GM23248 (cell line): ENCODE measurements at regions not wholly inside any gene's neighbourhood (a gene's known extent, or its start where the extent isn't known, plus 50 kb on each side); places are given as distances from the start of the nearest gene placed in this dataset.

Experiments used
- EZH2 ChIP-seq: fragments of 200-600 bp; sonication (generic); IDR thresholded peaks from 2 replicates; pipeline ENCODE4 v1.6.1; 2018; ENCODE audit warnings: antibody characterized with exemption, mild to moderate bottlenecking; ENCODE audit not compliant: insufficient read depth, poor library complexity, severe bottlenecking
- EZH2phosphoT487 ChIP-seq: fragments of 200-600 bp; sonication (generic); IDR thresholded peaks from 2 replicates; pipeline ENCODE4 v1.6.1; 2018; ENCODE audit warnings: antibody characterized with exemption, moderate library complexity, mild to moderate bottlenecking, low read depth; ENCODE audit not compliant: insufficient read depth

DNA sequence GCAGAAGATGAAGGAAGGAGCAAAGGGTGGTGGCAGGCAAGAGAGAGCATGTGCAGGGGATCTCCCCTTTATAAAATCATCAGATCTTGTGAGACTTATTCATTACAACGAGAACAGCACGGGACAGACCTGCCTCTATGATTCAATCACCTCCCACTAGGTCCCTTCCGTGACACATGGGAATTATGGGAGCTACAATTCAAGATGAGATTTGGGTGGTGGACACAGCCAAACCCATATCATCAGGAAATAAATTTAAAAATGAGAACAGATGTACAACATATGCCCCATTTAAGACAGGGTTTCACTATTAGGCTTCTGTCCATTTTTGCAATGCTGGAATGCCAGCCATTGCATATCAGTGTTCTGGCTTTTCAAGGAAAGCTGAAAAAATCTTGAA is 346.7 kb upstream of the SLIT2 start:
- no peak for TF ChIP-seq EZH2phosphoT487
- no peak for TF ChIP-seq EZH2
